Activated CD4-positive, alpha-beta memory T cell treated with anti-CD3 and anti-CD28 coated beads for 36 hours (primary cell): ENCODE measurements at regions not wholly inside any gene's neighbourhood (a gene's known extent, or its start where the extent isn't known, plus 50 kb on each side); places are given as distances from the start of the nearest gene placed in this dataset.
"Not testable (repeated sequence)": the region's sequence is repeated elsewhere in the genome, so short reads cannot be mapped to it uniquely, and the experiment has no call there.

Experiments
- CTCF ChIA-PET: fragments of 350-600 bp; sonication (Branson Sonifier 250); formaldehyde crosslinking; loops from one replicate; lab custom pipeline; 2021; ENCODE audit warnings: antibody characterized with exemption, inconsistent platforms; lab: Charles Lee
- POLR2A ChIA-PET: fragments of 350-600 bp; sonication (Branson Sonifier 250); formaldehyde crosslinking; loops from one replicate; lab custom pipeline; 2021; ENCODE audit warnings: antibody characterized with exemption; lab: Charles Lee
- DNase-seq: peaks from one replicate; pipeline ENCODE4 v3.0.0-alpha.2; 2020
- H3K27ac Mint-ChIP-seq: one replicate; pipeline ENCODE4 v1.8.0; 2021; ENCODE audit warnings: mixed read lengths
- H3K27me3 Mint-ChIP-seq: one replicate; pipeline ENCODE4 v1.8.0; 2021; ENCODE audit warnings: mixed read lengths
- H3K36me3 Mint-ChIP-seq: one replicate; pipeline ENCODE4 v1.8.0; 2021; ENCODE audit warnings: mixed read lengths
- H3K4me1 Mint-ChIP-seq: one replicate; pipeline ENCODE4 v1.8.0; 2021; ENCODE audit warnings: low read depth, mixed read lengths
- H3K4me3 Mint-ChIP-seq: one replicate; pipeline ENCODE4 v1.8.0; 2021; ENCODE audit warnings: mild to moderate bottlenecking, mixed read lengths
- H3K9me3 Mint-ChIP-seq: one replicate; pipeline ENCODE4 v1.8.0; 2021; ENCODE audit warnings: mixed read lengths
- intact Hi-C: fragments of 100-400 bp; cut with micrococcal nuclease; formaldehyde crosslinking; loops from one replicate; pipeline ENCODE4 v1.15.1; 2023

DNA sequence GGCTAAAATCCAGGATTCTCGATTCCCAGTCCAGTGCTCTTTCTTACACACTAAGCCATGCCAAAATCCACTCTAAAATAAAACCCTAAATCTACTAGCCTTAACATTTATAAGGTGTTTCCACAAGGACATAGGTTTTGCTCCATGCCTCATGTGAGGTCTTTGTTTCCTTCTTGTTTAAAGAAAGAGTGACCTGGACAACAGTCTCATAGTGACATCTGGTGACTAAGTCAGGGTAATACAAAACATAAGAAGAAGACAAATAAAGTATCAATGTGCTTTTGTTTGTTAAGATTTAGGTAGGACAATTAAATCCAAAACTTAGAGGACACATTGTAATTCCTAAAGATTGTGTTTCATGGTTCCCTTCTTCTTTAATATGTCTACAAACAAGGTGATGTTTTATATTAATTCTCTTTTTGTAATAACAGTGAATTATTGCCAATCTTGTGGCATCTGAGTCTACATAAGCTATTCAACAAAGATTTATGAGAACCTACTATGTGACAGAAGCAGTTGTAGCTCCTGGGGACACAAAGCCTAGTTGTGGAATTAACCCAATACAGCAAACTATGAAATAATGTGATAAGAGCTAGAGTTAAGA lies 93.0 kb upstream of the TRIM77 start:
- H3K9me3 Mint-ChIP-seq, H3K27ac Mint-ChIP-seq, H3K27me3 Mint-ChIP-seq, H3K4me3 Mint-ChIP-seq, H3K4me1 Mint-ChIP-seq, CTCF ChIA-PET, POLR2A ChIA-PET, H3K36me3 Mint-ChIP-seq, DNase-seq: not testable (repeated sequence)
- intact Hi-C loops: loop anchor here (5.0 kb wide), 1 partner anchor 520 kb away; no protein-coding TSS in a partner anchor

DNA sequence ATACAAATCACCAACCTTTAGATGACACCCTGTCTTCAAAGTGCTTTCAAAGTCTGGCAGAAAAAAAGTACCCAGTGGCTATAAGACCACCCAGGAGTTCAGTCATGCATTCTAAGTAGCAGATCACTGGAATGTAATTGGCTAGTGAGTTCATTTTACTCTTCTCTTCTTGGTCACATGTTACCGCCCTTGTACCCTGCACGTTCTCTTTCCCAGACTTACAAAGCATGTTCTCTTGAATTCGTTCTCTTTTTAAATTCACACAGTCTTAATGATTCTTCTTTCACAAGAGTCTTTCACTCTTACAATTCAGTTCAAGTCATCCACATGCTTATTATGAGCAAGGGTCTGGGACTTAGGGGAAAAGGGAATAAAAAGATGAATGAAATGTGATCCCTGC lies 89.4 kb upstream of the TRIM77 start:
- DNase-seq, H3K27me3 Mint-ChIP-seq, H3K4me1 Mint-ChIP-seq, POLR2A ChIA-PET, H3K9me3 Mint-ChIP-seq, H3K4me3 Mint-ChIP-seq, H3K27ac Mint-ChIP-seq, intact Hi-C loops, CTCF ChIA-PET, H3K36me3 Mint-ChIP-seq: not testable (repeated sequence)

DNA sequence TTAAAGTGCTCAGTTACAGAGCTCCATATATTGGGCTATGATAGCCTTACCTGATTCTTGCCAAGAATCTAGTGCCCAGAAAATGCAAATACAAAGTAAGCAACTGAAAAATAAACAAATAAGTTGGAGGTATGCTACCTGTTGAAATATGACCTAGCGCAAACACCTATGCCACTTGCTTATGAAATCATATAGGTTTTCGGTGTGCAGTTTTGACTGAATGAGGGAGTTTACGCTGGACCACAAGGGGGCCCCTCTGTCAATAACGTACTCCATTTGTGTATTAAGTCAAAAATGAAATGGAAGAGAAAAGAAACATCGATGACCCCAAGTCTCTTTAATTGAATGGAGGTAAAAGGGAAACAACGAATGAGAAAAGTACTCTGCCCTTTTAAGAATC lies 84.9 kb upstream of the TRIM77 start:
- no peaks in the 10 kb centered on the region for H3K27me3 Mint-ChIP-seq
- no peaks in the 10 kb centered on the region for H3K4me1 Mint-ChIP-seq
- H3K36me3 Mint-ChIP-seq: no peaks in the 10 kb centered on the region
- no peaks in the 10 kb centered on the region for H3K9me3 Mint-ChIP-seq
- H3K27ac Mint-ChIP-seq: no peak overlapping the region
- ChIA-PET CTCF (no interaction called here), POLR2A (no interaction called here)
- no peak for DNase-seq
- intact Hi-C loops: no loop called here
- H3K4me3 Mint-ChIP-seq: no peak overlapping the region

DNA sequence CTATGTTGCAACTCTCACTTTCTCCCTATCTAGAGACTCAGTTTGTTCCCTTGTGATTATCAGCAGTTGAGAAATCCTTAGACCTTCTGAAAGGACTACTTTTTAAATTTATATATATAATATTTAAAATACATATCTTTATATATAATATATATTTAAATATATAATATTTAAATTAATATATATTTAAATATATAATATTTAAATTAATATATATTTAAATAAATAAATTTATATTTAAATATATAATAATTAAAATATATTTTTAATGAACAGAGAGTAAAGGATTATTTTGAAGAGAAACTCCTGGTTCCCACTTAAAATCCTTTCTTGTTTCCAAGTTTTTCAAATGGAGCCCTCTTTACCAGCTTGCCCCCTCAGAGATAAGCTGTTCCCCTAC lies 83.7 kb upstream of the TRIM77 start:
- CTCF ChIA-PET: no interaction called here
- Mint-ChIP-seq H3K4me3 (no peak overlapping the region), H3K4me1 (no peaks in the 10 kb centered on the region), H3K27ac (no peak overlapping the region), H3K9me3 (no peaks in the 10 kb centered on the region), H3K36me3 (no peaks in the 10 kb centered on the region), H3K27me3 (no peaks in the 10 kb centered on the region)
- POLR2A ChIA-PET: no interaction called here
- intact Hi-C loops: no loop called here
- no peak for DNase-seq

DNA sequence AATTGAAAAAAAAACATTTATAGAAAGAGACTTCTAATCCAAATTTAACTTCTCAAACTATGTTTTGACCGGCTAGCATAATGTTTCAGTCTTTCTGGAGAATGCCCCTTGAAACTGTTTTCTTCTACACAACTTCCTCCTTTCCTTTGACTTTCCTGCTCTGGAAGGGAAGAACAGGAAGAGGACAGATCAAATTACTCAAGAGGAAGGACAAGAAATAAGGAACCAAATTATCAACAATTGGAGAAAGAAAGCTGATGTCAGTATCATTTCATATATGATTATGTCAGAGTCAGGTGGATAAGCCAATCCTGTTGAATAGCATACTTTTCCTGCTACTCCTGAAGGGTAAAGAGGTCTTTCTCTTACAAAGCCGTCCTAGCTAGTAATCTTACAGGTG lies 83.2 kb upstream of the TRIM77 start:
- H3K27me3 Mint-ChIP-seq, H3K36me3 Mint-ChIP-seq, intact Hi-C loops, DNase-seq, POLR2A ChIA-PET, CTCF ChIA-PET, H3K27ac Mint-ChIP-seq, H3K9me3 Mint-ChIP-seq, H3K4me3 Mint-ChIP-seq, H3K4me1 Mint-ChIP-seq: not testable (repeated sequence)

DNA sequence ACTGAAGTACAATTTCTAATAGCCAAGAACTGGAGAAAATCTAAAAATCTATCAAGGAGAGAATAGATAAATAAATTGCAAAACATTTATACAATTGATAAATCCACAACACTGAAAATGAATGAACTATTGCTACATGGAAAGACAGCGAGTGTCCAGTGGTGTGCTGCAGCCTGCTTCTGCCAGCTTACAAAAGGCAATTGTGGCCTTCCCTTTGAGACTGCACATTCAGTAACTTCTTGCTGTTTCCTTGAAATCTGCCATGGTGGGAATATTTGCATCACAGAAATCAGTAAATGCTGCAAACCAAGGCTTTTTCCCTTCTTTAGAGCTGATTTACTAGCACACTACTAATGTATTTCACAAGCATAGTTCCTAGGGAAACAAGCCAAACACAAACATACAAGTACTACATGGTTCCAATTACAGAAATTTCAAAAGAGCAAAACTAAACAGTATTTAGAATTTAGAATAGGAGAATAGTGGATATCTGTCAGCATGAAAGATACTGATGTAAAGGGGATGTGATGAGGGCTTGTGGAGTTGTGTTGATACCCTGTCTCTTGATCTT lies 76.9 kb upstream of the TRIM77 start:
- no peak for DNase-seq
- no peaks in the 10 kb centered on the region for H3K36me3 Mint-ChIP-seq
- H3K4me1 Mint-ChIP-seq: no peaks in the 10 kb centered on the region
- H3K27ac Mint-ChIP-seq: no peak overlapping the region
- no peaks in the 10 kb centered on the region for H3K9me3 Mint-ChIP-seq
- ChIA-PET POLR2A (no interaction called here), CTCF (no interaction called here)
- H3K27me3 Mint-ChIP-seq: no peaks in the 10 kb centered on the region
- H3K4me3 Mint-ChIP-seq: no peak overlapping the region
- intact Hi-C loops: no loop called here

DNA sequence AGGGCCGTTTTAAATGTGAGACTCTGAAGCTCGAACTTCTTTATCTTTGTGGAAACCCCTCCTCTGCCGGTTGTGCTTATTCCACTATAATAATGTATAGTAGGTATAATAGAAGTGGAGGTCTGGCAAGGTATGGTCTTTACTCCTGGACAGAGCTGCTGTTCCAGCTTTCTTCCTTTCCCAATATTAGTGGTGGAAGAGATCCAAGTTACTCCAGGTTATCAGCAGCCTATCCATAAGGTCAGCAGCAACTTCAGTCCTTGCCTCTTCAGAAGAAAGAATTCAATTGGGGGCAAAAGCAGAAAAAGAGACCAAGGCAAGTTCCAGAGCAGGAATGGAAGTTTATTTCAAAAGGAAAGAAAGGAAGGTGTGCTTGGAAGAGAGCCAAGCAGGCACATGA lies 69.3 kb upstream of the TRIM77 start:
- POLR2A ChIA-PET, intact Hi-C loops, H3K27ac Mint-ChIP-seq, H3K9me3 Mint-ChIP-seq, H3K27me3 Mint-ChIP-seq, CTCF ChIA-PET, H3K4me1 Mint-ChIP-seq, H3K4me3 Mint-ChIP-seq, H3K36me3 Mint-ChIP-seq, DNase-seq: not testable (repeated sequence)

DNA sequence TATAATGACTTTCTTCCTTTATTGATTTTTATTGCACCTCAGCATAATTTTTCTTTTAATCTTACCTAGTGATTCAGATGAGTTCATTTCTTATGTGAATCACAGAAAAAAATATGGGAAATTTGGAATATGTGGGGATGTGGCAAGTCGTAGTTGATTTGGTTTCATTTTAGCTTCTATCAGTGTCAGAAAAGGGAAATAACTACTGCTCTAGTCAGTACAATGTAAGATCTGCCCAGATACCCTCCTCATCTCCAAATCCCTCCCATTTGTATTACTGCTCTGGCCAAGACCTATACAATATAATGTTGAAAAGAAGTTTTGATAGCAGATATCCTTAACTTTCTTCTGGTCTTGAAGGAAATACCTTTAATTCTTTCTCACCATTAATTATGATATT lies 61.9 kb upstream of the TRIM77 start:
- DNase-seq, POLR2A ChIA-PET, H3K27me3 Mint-ChIP-seq, H3K36me3 Mint-ChIP-seq, H3K9me3 Mint-ChIP-seq, H3K4me3 Mint-ChIP-seq, CTCF ChIA-PET, H3K4me1 Mint-ChIP-seq, intact Hi-C loops, H3K27ac Mint-ChIP-seq: not testable (repeated sequence)

DNA sequence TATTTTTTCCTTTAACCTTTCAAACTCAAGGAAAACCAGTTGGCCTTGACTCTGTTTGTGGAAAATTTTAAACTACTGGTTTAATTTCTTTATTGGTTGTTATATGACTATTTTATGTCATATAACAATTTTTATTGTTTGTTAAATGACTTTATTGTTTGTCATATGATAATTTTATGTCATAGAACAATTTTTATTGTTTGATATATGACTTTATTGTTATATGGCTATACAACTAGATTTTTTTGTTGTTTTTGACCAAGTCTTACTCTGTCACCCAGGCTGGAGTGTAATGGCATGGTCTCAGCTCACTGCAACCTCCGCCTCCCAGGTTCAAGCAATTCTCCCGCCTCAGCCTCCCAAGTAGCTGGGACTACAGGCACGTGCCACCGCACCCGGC lies 61.1 kb upstream of the TRIM77 start:
- H3K27ac Mint-ChIP-seq, H3K9me3 Mint-ChIP-seq, H3K27me3 Mint-ChIP-seq, CTCF ChIA-PET, H3K4me1 Mint-ChIP-seq, H3K4me3 Mint-ChIP-seq, DNase-seq, H3K36me3 Mint-ChIP-seq, intact Hi-C loops, POLR2A ChIA-PET: not testable (repeated sequence)

DNA sequence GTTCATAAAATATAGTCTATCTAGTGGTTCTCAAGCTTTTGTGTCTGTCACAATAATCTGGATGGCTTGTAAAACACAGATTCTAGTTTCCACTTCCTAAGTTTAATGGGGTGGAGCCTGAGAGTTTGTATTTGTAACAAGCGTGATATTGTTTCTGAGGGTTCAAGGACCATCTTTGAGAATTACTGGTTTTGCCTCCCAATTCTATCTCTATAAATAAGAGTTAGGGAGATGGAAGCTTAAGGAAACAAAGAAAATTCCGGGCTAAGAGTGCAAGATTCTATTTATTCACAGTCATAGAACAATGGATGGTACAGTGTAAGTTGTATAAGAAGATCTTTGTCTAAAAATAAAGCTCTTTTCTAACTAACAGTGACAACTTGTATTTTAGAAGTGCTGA lies 55.4 kb upstream of the TRIM77 start:
- intact Hi-C loops, H3K4me1 Mint-ChIP-seq, DNase-seq, H3K27ac Mint-ChIP-seq, H3K36me3 Mint-ChIP-seq, H3K9me3 Mint-ChIP-seq, CTCF ChIA-PET, POLR2A ChIA-PET, H3K27me3 Mint-ChIP-seq, H3K4me3 Mint-ChIP-seq: not testable (repeated sequence)

DNA sequence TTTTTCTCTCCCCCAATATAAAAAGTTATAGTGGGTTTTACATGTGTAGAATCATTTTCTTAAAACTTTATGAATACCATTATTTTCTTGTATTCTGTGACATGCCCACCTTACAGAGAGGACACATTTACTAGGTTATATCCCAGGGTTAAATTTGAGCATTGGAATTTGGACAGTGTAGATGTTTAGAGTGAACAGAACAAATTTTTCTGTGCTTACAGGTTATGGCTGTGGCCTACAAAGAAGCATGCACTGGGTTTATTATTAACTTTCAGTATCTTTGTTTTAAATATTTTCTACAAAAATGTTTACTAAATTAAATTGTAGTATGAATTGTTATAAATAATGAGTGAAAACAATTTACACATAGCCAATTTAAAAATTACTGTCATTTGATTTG lies 51.3 kb upstream of the TRIM77 start:
- H3K36me3 Mint-ChIP-seq, H3K9me3 Mint-ChIP-seq, H3K4me1 Mint-ChIP-seq, H3K27me3 Mint-ChIP-seq, H3K4me3 Mint-ChIP-seq, DNase-seq, H3K27ac Mint-ChIP-seq, CTCF ChIA-PET, POLR2A ChIA-PET, intact Hi-C loops: not testable (repeated sequence)

DNA sequence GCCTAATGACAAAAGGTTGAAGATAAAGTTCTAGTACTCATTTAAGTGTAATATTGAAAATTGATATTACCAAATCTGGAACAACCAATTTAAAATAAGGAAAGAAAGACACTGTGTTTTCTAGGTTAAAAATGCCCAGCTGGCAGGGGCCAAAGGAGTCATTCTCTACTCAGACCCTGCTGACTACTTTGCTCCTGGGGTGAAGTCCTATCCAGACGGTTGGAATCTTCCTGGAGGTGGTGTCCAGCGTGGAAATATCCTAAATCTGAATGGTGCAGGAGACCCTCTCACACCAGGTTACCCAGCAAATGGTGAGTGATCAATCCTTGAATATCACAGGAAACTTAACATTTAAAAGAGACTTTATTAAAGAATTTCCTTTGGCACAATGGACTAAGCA lies 50.7 kb upstream of the TRIM77 start:
- H3K27ac Mint-ChIP-seq, H3K36me3 Mint-ChIP-seq, H3K4me3 Mint-ChIP-seq, POLR2A ChIA-PET, CTCF ChIA-PET, DNase-seq, intact Hi-C loops, H3K9me3 Mint-ChIP-seq, H3K27me3 Mint-ChIP-seq, H3K4me1 Mint-ChIP-seq: not testable (repeated sequence)

DNA sequence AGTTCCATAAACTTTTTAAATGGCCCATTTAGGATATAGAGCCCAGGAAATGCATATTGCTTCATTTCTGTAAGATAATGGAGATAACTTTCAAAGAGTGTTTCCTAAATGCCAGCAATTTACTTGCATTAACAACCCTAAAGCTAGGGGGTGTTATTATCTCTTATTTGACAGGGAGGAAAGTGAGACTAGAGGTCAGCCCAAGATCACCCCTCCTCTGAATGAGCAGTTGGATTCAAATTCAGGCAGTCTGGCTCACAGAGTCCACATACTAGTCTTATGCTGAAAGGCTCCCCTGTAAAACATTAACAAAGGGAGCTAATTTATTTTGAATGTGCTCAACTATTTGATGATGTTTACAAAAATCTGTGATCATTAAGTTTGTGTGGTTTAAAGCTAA lies 49.9 kb upstream of the TRIM77 start:
- Mint-ChIP-seq H3K27ac (no peak overlapping the region), H3K9me3 (no peaks in the 10 kb centered on the region), H3K4me3 (no peak overlapping the region), H3K36me3 (no peaks in the 10 kb centered on the region), H3K4me1 (no peaks in the 10 kb centered on the region), H3K27me3 (no peaks in the 10 kb centered on the region)
- ChIA-PET POLR2A (no interaction called here), CTCF (no interaction called here)
- intact Hi-C loops: no loop called here
- DNase-seq: no peak
